K562 (cell line): ENCODE measurements at regions not wholly inside any gene's neighbourhood (a gene's known extent, or its start where the extent isn't known, plus 50 kb on each side); places are given as distances from the start of the nearest gene placed in this dataset.

ENCODE experiments used
- BCOR ChIP-seq: fragments of 450-650 bp; IDR thresholded peaks from 2 replicates; pipeline ENCODE4 v1.6.1; 2016
- CREBBP ChIP-seq: IDR thresholded peaks from one replicate; pipeline ENCODE4 v1.6.1; 2012; ENCODE audit warnings: low read depth, mild to moderate bottlenecking, control low read depth, inconsistent platforms, low read length
- CTCF ChIP-seq, 3 experiments: IDR thresholded peaks in 2 of 3; conservative IDR thresholded peaks in 1 of 3; 2 replicates each; pipeline ENCODE4 v1.5.1; 2011 to 2012; ENCODE audit warnings: low read length in 3 of 3, mild to moderate bottlenecking in 3 of 3, control low read depth in 2 of 3, improper control_type of control experiment in 1 of 3, inconsistent platforms in 1 of 3, low read depth in 1 of 3, mixed read lengths in 1 of 3, moderate library complexity in 1 of 3; ENCODE audit not compliant: insufficient read depth in 2 of 3
- ETV1 ChIP-seq: fragments of 450-650 bp; conservative IDR thresholded peaks from 2 replicates; pipeline ENCODE4 v1.6.1; 2016; ENCODE audit warnings: missing genetic modification characterization, control low read depth, low read depth, missing compliant biosample characterization
- KLF6 ChIP-seq: fragments of 250-450 bp; sonication (Bioruptor Pico); IDR thresholded peaks from 2 replicates; pipeline ENCODE4 v1.4.0; 2020; ENCODE audit warnings: mild to moderate bottlenecking, moderate library complexity, borderline replicate concordance
- MAFF ChIP-seq: IDR thresholded peaks from 2 replicates; pipeline ENCODE4 v1.6.1; 2012; ENCODE audit warnings: low read length, improper control_type of control experiment
- MAZ ChIP-seq, 2 experiments: fragments of 450-650 bp in 1 of 2; sonication (generic) in 1 of 2; formaldehyde crosslinking; IDR thresholded peaks in 1 of 2; conservative IDR thresholded peaks in 1 of 2; 2 replicates each; pipeline versions ENCODE4 v1.4.0 to v1.5.0; 2020; ENCODE audit warnings: mild to moderate bottlenecking in 1 of 2, missing genetic modification reagents in 1 of 2
- MTA3 ChIP-seq: fragments of 450-650 bp; formaldehyde crosslinking; IDR thresholded peaks from 2 replicates; pipeline ENCODE4 v1.6.1; 2017; ENCODE audit warnings: mild to moderate bottlenecking, borderline replicate concordance
- POLR3G ChIP-seq: IDR thresholded peaks from 2 replicates; pipeline ENCODE4 v1.6.1; 2011; ENCODE audit not compliant: insufficient read length, insufficient replicate concordance; ENCODE audit errors: extremely low read depth
- RBM25 ChIP-seq: fragments of 200-400 bp; formaldehyde crosslinking; IDR thresholded peaks from 2 replicates; pipeline ENCODE4 v1.6.1; 2018; ENCODE audit warnings: low read length, low read depth, moderate library complexity; ENCODE audit not compliant: severe bottlenecking
- SMC3 ChIP-seq: conservative IDR thresholded peaks from 2 replicates; pipeline ENCODE4 v1.6.1; 2011; ENCODE audit warnings: low read depth, low read length, improper control_type of control experiment; ENCODE audit not compliant: insufficient read depth
- ZBTB43 ChIP-seq: sonication (generic); formaldehyde crosslinking; IDR thresholded peaks from 2 replicates; pipeline ENCODE4 v1.8.0; 2023; ENCODE audit warnings: mild to moderate bottlenecking, missing genetic modification reagents
- ZNF23 ChIP-seq: fragments of 250-450 bp; sonication (Bioruptor Pico); IDR thresholded peaks from 2 replicates; pipeline ENCODE4 v1.4.0; 2020; ENCODE audit warnings: mild to moderate bottlenecking
- ZNF253 ChIP-seq: fragments of 250-450 bp; sonication (Bioruptor Pico); conservative IDR thresholded peaks from 2 replicates; pipeline ENCODE4 v1.6.1; 2021; ENCODE audit warnings: mild to moderate bottlenecking
- ZNF449 ChIP-seq: fragments of 250-450 bp; sonication (Bioruptor Pico); IDR thresholded peaks from 2 replicates; pipeline ENCODE4 v1.8.0; 2022; ENCODE audit warnings: moderate library complexity, mild to moderate bottlenecking, inconsistent platforms
- ZNF592 ChIP-seq: fragments of 450-650 bp; IDR thresholded peaks from 2 replicates; pipeline ENCODE4 v1.6.1; 2017; ENCODE audit warnings: antibody characterized with exemption, mild to moderate bottlenecking

- TF ChIP-seq POLR3G, result no peak
- TF ChIP-seq ETV1, result no peak
- TF ChIP-seq ZNF592, result no peak
- TF ChIP-seq SMC3, result peak; percentile 70
- no peak for TF ChIP-seq BCOR
- no peak for TF ChIP-seq CREBBP
- TF ChIP-seq ZNF253 (CRISPR knock-in tag), result no peak
- TF ChIP-seq MTA3, result no peak
- TF ChIP-seq MAFF, result no peak
- no peak for TF ChIP-seq ZNF449 (CRISPR knock-in tag)
- no peak for TF ChIP-seq KLF6 (CRISPR knock-in tag)
- peak; percentile 69 to 77 (median 70) for TF ChIP-seq CTCF (IDR thresholded peaks at IDR 0.05 in 2 of 3, conservative IDR thresholded peaks at IDR 0.05 in 1 of 3; ENCODE audit: insufficient read depth in 2 of 3, low read depth in 1 of 3, low read length in 3 of 3)
- TF ChIP-seq RBM25, result no peak
- no peak for TF ChIP-seq ZNF23
- no peak for TF ChIP-seq ZBTB43 (CRISPR knock-in tag)
- TF ChIP-seq MAZ (CRISPR knock-in tag; conservative IDR thresholded peaks at IDR 0.05 in 1 of 2, IDR thresholded peaks at IDR 0.05 in 1 of 2), result no peak
Measured at GRCh38 chr18:7177116-7177744, 53.7 kb upstream of the LRRC30 start (continued).
